ENCODE measurements at regions not wholly inside any gene's neighbourhood (a gene's known extent, or its start where the extent isn't known, plus 50 kb on each side); places are given as distances from the start of the nearest gene placed in this dataset.

GRCh38 chr13:85031771-85032170, 767.4 kb downstream of the SLITRK6 start:
- DNase-seq: no peak

- no peak for DNase-seq
These were observed 771.2 kb downstream of the SLITRK6 start for GRCh38 chr13:85028035-85028434.

GRCh38 chr13:85019121-85019520, 780.1 kb downstream of the SLITRK6 start:
- DNase-seq: no peak

GRCh38 chr13:85013006-85013405, 786.2 kb downstream of the SLITRK6 start:
- no peak for DNase-seq

- DNase-seq: no peak
These were observed 789.8 kb downstream of the SLITRK6 start for GRCh38 chr13:85009447-85009846.

- DNase-seq: no peak
These were observed 800.0 kb downstream of the SLITRK6 start for GRCh38 chr13:84999252-84999651.

- DNase-seq: no peak
These were observed 800.5 kb downstream of the SLITRK6 start for GRCh38 chr13:84998681-84999080.

GRCh38 chr13:84997858-84998257, 801.4 kb downstream of the SLITRK6 start:
- no peak for DNase-seq

- DNase-seq: no peak
These were observed 804.6 kb downstream of the SLITRK6 start for GRCh38 chr13:84994582-84994981.

GRCh38 chr13:84985860-84986259, 813.4 kb downstream of the SLITRK6 start:
- DNase-seq: no peak

- DNase-seq: no peak
These were observed 815.9 kb downstream of the SLITRK6 start for GRCh38 chr13:84983321-84983720.

GRCh38 chr13:84980571-84980970, 818.6 kb downstream of the SLITRK6 start:
- no peak for DNase-seq

GRCh38 chr13:84978851-84979250, 820.4 kb downstream of the SLITRK6 start:
- DNase-seq: no peak

GRCh38 chr13:84973661-84974060, 825.6 kb downstream of the SLITRK6 start:
- DNase-seq: no peak

GRCh38 chr13:84972907-84973306, 826.3 kb downstream of the SLITRK6 start:
- no peak for DNase-seq

GRCh38 chr13:84962849-84963248, 836.4 kb downstream of the SLITRK6 start:
- no peak for DNase-seq

- DNase-seq: no peak
These were observed 837.0 kb downstream of the SLITRK6 start for GRCh38 chr13:84962141-84962750.

GRCh38 chr13:84961023-84961422, 838.2 kb downstream of the SLITRK6 start:
- DNase-seq: no peak

- DNase-seq: no peak
These were observed 839.4 kb downstream of the SLITRK6 start for GRCh38 chr13:84959818-84960217.

- no peak for DNase-seq
These were observed 844.6 kb downstream of the SLITRK6 start for GRCh38 chr13:84954636-84955035.

GRCh38 chr13:84951128-84951527, 848.1 kb downstream of the SLITRK6 start:
- DNase-seq: no peak

GRCh38 chr13:84946192-84946591, 853.0 kb downstream of the SLITRK6 start:
- DNase-seq: no peak

- no peak for DNase-seq
These were observed 858.4 kb downstream of the SLITRK6 start for GRCh38 chr13:84940798-84941197.

GRCh38 chr13:84940167-84940566, 859.1 kb downstream of the SLITRK6 start:
- DNase-seq: no peak

- no peak for DNase-seq
These were observed 864.3 kb downstream of the SLITRK6 start for GRCh38 chr13:84934911-84935310.

- no peak for DNase-seq
These were observed 865.4 kb downstream of the SLITRK6 start for GRCh38 chr13:84933797-84934196.
